ENCODE measurements at regions not wholly inside any gene's neighbourhood (a gene's known extent, or its start where the extent isn't known, plus 50 kb on each side); places are given as distances from the start of the nearest gene placed in this dataset.
"Not testable (repeated sequence)": the region's sequence is repeated elsewhere in the genome, so short reads cannot be mapped to it uniquely, and the experiment has no call there.

- peak; percentile 78 for DNase-seq (ENCODE audit: low read depth)
These were observed 741.8 kb downstream of the TMEM121 start for GRCh38 chr14:106268013-106268727.

DNA sequence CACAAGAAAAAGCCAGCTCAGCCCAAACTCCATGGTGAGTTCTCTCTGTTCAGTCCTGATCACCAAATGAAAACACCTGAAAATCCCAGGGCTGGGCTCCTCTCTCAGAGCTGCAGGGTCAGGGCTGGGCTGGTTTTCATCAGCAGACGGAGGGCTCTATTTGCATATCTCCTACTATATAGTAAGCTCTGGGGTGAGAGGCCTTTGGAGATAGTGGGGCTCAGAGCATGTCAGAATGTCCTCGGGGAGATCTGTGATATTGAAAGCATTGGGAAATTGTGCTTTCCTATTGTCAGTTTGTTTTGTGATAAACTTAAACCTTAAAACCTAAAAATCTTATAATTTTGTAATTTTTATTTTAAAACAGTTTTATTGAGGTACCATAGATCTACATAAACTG lies 742.6 kb downstream of the TMEM121 start:
- no peak for DNase-seq (ENCODE audit: low read depth)

GRCh38 chr14:106269451-106270204 lies 743.2 kb downstream of the TMEM121 start:
- DNase-seq (ENCODE audit: low read depth), result no peak

DNA sequence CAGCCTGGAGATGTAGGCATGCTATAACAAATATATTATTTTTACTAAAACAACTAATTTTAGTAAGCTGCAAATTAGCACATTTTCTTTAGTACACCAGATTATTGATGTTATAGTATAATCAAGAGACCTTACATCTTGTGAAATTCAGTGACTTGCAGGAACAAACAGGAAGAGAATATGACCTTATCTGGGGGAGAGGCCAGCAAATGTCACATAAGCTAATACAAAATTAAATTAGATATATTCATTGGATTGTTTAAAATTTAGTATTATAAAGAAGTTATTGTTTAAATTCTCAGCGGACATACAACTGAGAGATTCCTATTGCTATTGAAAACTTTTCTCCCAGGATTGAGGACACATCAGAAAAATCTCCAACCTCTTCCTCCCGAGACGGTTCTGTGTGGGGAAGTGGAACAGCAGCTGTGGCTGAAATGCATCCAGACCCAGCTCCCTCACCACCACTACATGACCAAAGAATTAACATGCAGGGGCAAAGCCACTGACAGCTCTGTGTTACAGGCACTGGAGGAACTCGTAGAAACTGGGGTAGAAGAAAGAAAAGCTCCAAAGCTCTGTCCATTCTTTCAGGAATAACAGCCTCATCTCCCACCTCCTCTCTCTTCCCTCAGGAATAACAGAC lies 744.2 kb downstream of the TMEM121 start:
- not testable (repeated sequence) for DNase-seq (ENCODE audit: low read depth)

DNA sequence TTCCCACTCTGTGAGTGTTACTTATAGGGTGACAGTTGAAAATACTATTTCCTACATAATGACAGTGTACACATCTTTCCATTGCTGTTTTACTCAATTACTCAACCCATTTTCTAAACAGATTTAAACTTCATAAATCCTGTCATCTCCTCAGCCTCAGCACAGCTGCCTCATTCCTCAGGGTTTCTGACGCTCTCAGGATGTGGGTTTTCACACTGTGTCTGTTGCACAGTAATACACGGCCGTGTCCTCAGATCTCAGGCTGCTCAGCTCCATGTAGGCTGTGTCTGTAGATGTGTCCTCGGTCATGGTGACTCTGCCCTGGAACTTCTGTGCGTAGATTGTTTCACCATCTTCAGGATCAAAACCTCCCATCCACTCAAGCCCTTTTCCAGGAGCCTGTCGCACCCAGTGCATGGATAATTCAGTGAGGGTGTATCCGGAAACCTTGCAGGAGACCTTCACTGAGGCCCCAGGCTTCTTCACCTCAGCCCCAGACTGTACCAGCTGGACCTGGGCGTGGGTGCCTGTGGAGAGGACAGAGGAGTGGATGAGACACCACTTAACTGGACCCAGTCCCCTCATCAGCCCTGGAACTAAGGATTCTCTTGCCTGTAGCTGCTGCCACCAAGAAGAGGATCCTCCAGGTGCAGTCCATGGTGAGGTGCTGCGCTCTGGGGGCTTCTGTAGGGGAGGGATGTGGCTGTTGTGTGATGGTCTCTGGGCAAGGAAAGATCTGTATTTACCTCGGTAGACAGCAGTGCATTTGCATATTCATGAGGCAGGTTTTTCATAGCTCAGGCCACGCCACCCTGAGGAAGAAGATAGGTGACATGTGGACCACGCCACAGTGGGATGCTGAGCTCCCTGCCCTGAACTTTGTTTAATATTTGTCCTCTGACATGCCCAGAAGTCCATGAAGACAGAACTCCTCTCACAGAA lies 750.2 kb downstream of the TMEM121 start:
- DNase-seq (ENCODE audit: low read depth), result no peak

GRCh38 chr14:106277503-106277902 lies 751.1 kb downstream of the TMEM121 start:
- no peak for DNase-seq (ENCODE audit: low read depth)

- no peak for DNase-seq (ENCODE audit: low read depth)
These were observed 754.5 kb downstream of the TMEM121 start for GRCh38 chr14:106280876-106281275.

GRCh38 chr14:106286697-106287290 lies 760.4 kb downstream of the TMEM121 start:
- no peak for DNase-seq (ENCODE audit: low read depth)

DNA sequence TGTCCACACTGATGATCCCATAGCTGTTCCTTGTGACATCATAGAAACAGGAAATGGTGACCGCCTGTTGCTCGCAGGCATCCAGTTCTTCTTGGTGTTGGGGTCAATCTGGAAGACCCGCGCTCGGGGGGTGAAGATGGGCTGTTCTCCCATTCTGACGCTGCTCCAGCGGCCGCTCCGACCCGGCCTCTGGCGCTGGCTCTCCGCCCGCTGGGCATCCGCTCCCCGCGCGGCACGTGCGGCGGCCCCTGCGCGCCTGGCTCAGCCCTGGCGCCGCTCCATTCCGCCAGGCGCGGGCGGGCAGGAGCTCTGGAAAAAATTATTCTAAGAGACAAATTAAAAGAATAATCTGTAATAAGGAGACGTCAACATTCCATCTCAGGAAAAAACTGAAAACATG lies 761.1 kb downstream of the TMEM121 start:
- DNase-seq (ENCODE audit: low read depth), result no peak

- DNase-seq (ENCODE audit: low read depth), result no peak
These were observed 765.2 kb downstream of the TMEM121 start for GRCh38 chr14:106291626-106292025.

DNA sequence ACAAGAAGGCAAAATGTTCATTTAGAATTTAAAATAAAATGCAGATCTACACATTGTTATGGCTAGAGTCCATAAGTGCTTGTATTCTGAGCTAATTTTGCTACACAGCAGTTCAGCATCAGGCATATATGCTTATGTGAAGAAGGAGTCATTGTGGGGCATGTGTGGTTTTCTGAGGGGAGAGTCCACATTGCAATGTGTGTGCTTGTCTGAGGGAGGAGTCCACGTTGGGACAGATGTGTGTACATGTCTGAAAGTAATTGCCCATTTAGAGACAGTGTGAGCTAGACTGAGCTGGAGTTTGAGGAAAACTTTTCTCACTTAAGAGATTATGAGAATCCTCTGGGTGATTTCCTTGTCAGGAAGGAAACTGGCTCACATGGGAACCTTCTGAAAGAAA lies 767.9 kb downstream of the TMEM121 start:
- no peak for DNase-seq (ENCODE audit: low read depth)

DNA sequence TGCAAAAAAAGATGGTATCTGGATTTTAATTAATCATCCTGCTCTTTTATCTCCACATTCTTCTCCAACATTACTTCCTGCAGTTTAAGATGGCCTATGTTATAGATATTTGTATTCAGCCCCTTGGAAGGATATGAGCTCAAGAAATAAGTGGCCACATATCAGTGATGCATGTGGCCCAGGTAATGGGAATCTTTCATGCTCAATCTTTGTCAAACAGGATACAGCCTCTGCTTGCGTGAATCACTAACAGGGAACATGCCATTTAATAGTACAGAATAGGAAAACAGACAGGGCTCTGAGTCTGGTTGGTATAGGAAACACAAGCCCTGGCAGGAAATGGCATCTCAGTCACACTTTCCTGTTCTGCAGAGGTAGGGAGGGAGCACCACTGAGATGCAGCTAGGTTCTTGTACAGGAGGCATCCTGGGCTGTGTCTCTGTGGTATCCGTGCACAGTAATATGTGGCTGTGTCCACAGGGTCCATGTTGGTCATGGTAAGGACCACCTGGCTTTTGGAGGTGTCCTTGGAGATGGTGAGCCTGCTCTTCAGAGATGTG lies 774.6 kb downstream of the TMEM121 start:
- not testable (repeated sequence) for DNase-seq (ENCODE audit: low read depth)

- DNase-seq (ENCODE audit: low read depth), result not testable (repeated sequence)
These were observed 775.2 kb downstream of the TMEM121 start for GRCh38 chr14:106301609-106302008.

GRCh38 chr14:106302661-106303060 lies 776.3 kb downstream of the TMEM121 start:
- DNase-seq (ENCODE audit: low read depth), result no peak

GRCh38 chr14:106304271-106304670 lies 777.9 kb downstream of the TMEM121 start:
- DNase-seq (ENCODE audit: low read depth), result no peak

DNA sequence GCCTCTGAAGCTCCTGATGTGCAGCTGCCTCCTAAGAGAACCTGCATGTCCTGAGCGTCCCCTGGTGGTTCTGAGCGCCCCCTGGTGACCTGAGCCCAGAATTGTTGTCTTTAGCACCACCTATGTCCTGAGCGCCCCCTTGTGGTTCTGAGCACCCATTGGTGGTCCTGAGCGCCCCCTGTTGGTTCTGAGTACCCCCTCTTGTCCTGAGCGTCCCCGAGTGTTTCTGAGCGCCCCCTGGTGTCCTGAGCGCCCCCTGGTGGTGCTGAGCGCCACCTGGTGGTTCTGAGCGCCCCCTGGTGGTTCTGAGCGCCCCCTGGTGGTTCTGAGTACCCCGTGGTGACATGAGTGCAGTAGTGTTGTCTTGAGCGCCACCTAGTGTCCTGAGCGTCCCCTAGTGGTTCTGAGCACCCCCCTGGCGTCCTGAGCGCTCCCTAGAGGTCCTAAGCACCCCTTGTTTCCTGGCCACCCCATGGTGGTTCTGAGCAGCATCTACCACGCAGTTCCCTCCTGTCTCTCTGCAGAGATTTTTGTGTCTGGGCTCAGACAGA lies 782.5 kb downstream of the TMEM121 start:
- peak; percentile 40 for DNase-seq (ENCODE audit: low read depth)

DNA sequence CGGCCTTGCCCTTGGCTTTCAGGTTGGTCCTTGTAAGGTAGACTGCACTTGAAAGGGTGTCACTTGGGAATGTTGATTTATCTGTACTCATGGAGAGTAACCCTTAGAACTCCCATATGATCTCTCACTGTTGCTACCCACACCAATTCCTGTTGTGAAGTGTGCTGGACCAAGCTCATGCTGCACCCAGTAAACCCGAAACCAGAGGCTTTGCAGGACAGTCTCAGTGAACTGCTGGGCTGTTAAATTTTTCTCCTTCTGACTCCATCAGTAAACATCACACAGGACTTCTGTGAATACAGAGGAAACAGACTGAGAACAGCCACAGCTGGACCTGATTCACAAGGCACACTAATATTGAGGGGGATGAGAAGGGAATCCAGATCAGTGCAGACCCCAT lies 783.0 kb downstream of the TMEM121 start:
- no peak for DNase-seq (ENCODE audit: low read depth)

DNA sequence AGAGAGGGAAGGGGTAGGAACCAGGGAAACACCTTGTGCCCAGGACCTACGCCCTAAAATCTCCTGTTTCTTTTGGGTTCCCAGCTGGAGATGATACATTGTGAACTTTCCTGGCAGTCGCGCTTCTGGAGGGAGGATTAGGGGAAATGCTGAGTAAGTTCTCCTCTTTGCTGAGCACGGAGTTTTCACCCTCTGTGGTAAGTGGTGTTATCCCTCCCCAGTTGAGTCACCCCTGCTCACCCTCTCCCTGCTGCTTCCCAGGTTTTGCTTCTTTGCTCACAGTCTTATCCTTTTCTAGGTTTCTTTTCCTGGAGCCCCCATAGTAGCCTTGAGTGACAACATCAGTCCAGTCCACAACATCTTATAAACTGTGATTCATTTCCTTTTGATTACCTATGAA lies 789.1 kb downstream of the TMEM121 start:
- DNase-seq (ENCODE audit: low read depth), result no peak

GRCh38 chr14:106317593-106317992 lies 791.2 kb downstream of the TMEM121 start:
- no peak for DNase-seq (ENCODE audit: low read depth)

DNA sequence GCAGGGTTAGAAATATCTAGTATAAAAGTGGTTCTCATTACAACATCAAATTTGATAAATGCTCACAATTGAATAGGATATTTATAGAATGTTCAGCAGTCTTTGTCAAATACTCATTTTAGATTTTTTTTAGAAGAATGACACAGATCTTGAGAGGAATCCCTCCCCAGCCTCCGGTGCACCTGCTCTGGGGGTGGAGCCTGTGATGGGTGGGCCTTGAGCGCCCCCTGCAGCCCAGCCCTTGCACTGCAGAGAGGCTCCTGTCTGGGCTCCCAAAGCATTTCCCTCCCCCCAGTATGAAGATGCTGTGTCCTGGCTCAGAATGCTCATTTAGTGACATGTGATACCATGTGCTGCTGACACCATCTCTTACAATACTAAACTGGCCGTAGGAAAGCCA lies 792.3 kb downstream of the TMEM121 start:
- DNase-seq (ENCODE audit: low read depth), result peak; percentile 34

- peak; percentile 28 for DNase-seq (ENCODE audit: low read depth)
These were observed 797.6 kb downstream of the TMEM121 start for GRCh38 chr14:106323970-106324369.
